ENCODE measurements at regions not wholly inside any gene's neighbourhood (a gene's known extent, or its start where the extent isn't known, plus 50 kb on each side); places are given as distances from the start of the nearest gene placed in this dataset.

GRCh38 chr17:36701429-36702099 is 100.2 kb downstream of the MRM1 start:
- intact Hi-C loops (cut with micrococcal nuclease) = loop anchor here (10.0 kb wide), 1 partner anchor 83 kb away; no protein-coding TSS in a partner anchor
- POLR2A ChIA-PET = no interaction called here

More at GRCh38 chr17:36701429-36702099, 100.2 kb downstream of the MRM1 start:
- H3K27me3 ChIP-seq (ENCODE audit: insufficient read depth, low read length) = peaks cover 26% of the 10 kb centered on the region
- H3K4me3 ChIP-seq (replicated peaks in 1 of 2; ENCODE audit: low read depth in 1 of 2, low read length in 2 of 2) = no peak overlapping the region
- CTCF ChIA-PET = no interaction called here
- no peaks in the 10 kb centered on the region for H3K79me2 ChIP-seq (ENCODE audit: insufficient read depth, low read length)
- no peaks in the 10 kb centered on the region for H3K4me1 ChIP-seq (ENCODE audit: control insufficient read depth in 1 of 2, insufficient read depth in 2 of 2, low read length in 2 of 2)
- no peaks in the 10 kb centered on the region for H3K9me2 ChIP-seq (ENCODE audit: insufficient read depth)
- no peak overlapping the region for H3K27ac ChIP-seq (ENCODE audit: low read depth, low read length)
- H2AFZ ChIP-seq (ENCODE audit: low read depth, low read length, poor library complexity, severe bottlenecking) = no peak overlapping the region
- H3K36me3 ChIP-seq (ENCODE audit: control insufficient read depth in 1 of 2, insufficient read depth in 2 of 2, low read length in 2 of 2) = no peaks in the 10 kb centered on the region
- no peak for ATAC-seq
- H3K9ac ChIP-seq (ENCODE audit: low read length) = no peak overlapping the region
- H3K4me2 ChIP-seq (ENCODE audit: low read length) = no peak overlapping the region
- DNase-seq (ENCODE audit: low read depth, low spot score) = no peak
- TF ChIP-seq CTCF (IDR thresholded peaks at IDR 0.05 in 2 of 3, conservative IDR thresholded peaks at IDR 0.05 in 1 of 3; ENCODE audit: borderline replicate concordance in 1 of 3, insufficient read depth in 1 of 3, low read depth in 2 of 3, low read length in 2 of 3) = no peak
- TF ChIP-seq POLR2AphosphoS5 (IDR thresholded peaks at IDR 0.05; ENCODE audit: low read depth, low read length) = no peak
- no peak for TF ChIP-seq RAD21 (IDR thresholded peaks at IDR 0.05; ENCODE audit: low read depth)
- no peak for TF ChIP-seq POLR2A (IDR thresholded peaks at IDR 0.05; ENCODE audit: borderline replicate concordance, extremely low read depth, insufficient read depth, insufficient read length)
- no peak for TF ChIP-seq CBX3 (IDR thresholded peaks at IDR 0.05; ENCODE audit: low read depth)
- no peak for TF ChIP-seq EZH2phosphoT487 (IDR thresholded peaks at IDR 0.05; ENCODE audit: borderline replicate concordance)
- H3K9me3 ChIP-seq (ENCODE audit: control insufficient read depth in 1 of 2, insufficient read depth in 1 of 2, low read depth in 1 of 2, low read length in 2 of 2) = no peaks in the 10 kb centered on the region
- BruUV-seq (replicated peaks) = no TSS peak
- no peaks in the 10 kb centered on the region for H4K20me1 ChIP-seq (ENCODE audit: insufficient read depth)
- RAD21 ChIA-PET (ENCODE audit: low non-redundant PET in 1 of 2, low total read pairs in 2 of 2, uncharacterized antibody in 2 of 2, unreplicated experiment in 2 of 2) = no interaction called here
